ENCODE measurements at regions not wholly inside any gene's neighbourhood (a gene's known extent, or its start where the extent isn't known, plus 50 kb on each side); places are given as distances from the start of the nearest gene placed in this dataset.

DNA sequence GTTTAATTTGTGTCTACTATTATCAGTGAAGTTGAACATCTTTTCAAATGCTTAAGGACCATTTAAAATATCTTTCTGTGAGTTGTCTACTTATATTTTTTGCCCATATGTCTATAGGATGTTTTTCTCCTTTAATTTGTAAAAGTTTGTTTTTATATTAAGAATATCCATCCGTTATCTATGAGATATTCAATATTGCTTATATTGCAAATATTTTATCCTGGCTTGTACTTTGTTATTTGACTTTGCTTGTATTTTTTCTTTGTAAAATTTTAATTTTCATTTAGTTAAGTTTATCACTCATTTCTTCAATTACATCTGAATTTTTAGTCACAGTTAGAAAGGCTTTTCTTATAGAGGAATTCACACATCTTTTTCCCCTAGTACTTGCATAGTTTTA, 117.0 kb upstream of the MLIP start:
- no peaks in the 10 kb centered on the region for H3K9me3 ChIP-seq (ENCODE audit: insufficient read depth, low read length, severe bottlenecking)
- H3K27me3 ChIP-seq (ENCODE audit: insufficient read depth, low read length, poor library complexity) = peaks cover 10% of the 10 kb centered on the region
- H3K27ac ChIP-seq (ENCODE audit: low read length) = no peak overlapping the region
- no peaks in the 10 kb centered on the region for H3K36me3 ChIP-seq (ENCODE audit: insufficient read depth, low read length)
- no peaks in the 10 kb centered on the region for H3K4me1 ChIP-seq (ENCODE audit: insufficient read depth, low read length)
- DNase-seq (no peak), ATAC-seq (ENCODE audit: insufficient read depth, low read depth) (no peak)
- no peak overlapping the region for H3K4me3 ChIP-seq (ENCODE audit: low read depth in 1 of 2, low read length in 2 of 2)
- H3K4me2 ChIP-seq (ENCODE audit: insufficient read depth, low read length) = no peak overlapping the region
- no peak overlapping the region for H3K9ac ChIP-seq (ENCODE audit: low read depth, low read length)
- H2AFZ ChIP-seq (ENCODE audit: low read depth, low read length) = no peak overlapping the region
- no peaks in the 10 kb centered on the region for H3K79me2 ChIP-seq (ENCODE audit: insufficient read depth, low read length)
- TF ChIP-seq EZH2 (IDR thresholded peaks at IDR 0.05; ENCODE audit: borderline replicate concordance, low read depth, low read length, severe bottlenecking) = no peak
- TF ChIP-seq, protein P1, sequence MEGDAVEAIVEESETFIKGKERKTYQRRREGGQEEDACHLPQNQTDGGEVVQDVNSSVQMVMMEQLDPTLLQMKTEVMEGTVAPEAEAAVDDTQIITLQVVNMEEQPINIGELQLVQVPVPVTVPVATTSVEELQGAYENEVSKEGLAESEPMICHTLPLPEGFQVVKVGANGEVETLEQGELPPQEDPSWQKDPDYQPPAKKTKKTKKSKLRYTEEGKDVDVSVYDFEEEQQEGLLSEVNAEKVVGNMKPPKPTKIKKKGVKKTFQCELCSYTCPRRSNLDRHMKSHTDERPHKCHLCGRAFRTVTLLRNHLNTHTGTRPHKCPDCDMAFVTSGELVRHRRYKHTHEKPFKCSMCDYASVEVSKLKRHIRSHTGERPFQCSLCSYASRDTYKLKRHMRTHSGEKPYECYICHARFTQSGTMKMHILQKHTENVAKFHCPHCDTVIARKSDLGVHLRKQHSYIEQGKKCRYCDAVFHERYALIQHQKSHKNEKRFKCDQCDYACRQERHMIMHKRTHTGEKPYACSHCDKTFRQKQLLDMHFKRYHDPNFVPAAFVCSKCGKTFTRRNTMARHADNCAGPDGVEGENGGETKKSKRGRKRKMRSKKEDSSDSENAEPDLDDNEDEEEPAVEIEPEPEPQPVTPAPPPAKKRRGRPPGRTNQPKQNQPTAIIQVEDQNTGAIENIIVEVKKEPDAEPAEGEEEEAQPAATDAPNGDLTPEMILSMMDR (IDR thresholded peaks at IDR 0.05; ENCODE audit: borderline replicate concordance, extremely low read depth, low read length, poor library complexity, severe bottlenecking) = no peak
- no peaks in the 10 kb centered on the region for H4K20me1 ChIP-seq (ENCODE audit: insufficient read depth, low read length)

DNA sequence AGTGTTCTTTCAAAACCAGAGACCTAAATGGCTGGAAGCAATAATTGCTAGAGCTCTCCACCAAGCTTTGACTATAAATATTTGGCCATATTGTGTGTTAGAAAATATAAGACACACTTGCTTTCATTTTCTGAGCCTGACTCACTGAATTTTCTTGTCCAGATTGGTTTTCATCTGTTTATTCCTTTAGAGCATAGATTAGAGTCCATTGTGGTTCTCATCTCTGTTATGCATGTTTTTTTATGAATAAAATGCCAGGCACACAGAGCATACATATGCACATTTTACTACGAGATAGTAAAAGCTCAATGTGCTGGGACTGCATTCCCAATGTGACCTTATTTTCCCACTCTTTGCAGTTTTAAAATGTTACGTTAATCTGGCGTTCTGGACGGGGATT, 115.3 kb upstream of the MLIP start:
- Histone ChIP-seq H3K79me2 (ENCODE audit: insufficient read depth, low read length) (no peaks in the 10 kb centered on the region), H3K36me3 (ENCODE audit: insufficient read depth, low read length) (no peaks in the 10 kb centered on the region), H3K9me3 (ENCODE audit: insufficient read depth, low read length, severe bottlenecking) (no peaks in the 10 kb centered on the region), H4K20me1 (ENCODE audit: insufficient read depth, low read length) (no peaks in the 10 kb centered on the region), H2AFZ (ENCODE audit: low read depth, low read length) (no peak overlapping the region), H3K9ac (ENCODE audit: low read depth, low read length) (no peak overlapping the region), H3K4me3 (ENCODE audit: low read depth in 1 of 2, low read length in 2 of 2) (no peak overlapping the region), H3K27me3 (ENCODE audit: insufficient read depth, low read length, poor library complexity) (peaks cover 7% of the 10 kb centered on the region), H3K4me1 (ENCODE audit: insufficient read depth, low read length) (no peaks in the 10 kb centered on the region), H3K27ac (ENCODE audit: low read length) (no peak overlapping the region), H3K4me2 (ENCODE audit: insufficient read depth, low read length) (no peak overlapping the region)
- TF ChIP-seq EZH2 (IDR thresholded peaks at IDR 0.05; ENCODE audit: borderline replicate concordance, low read depth, low read length, severe bottlenecking) = no peak
- TF ChIP-seq, protein P1 (IDR thresholded peaks at IDR 0.05; ENCODE audit: borderline replicate concordance, extremely low read depth, low read length, poor library complexity, severe bottlenecking) = no peak
- ATAC-seq (ENCODE audit: insufficient read depth, low read depth) (no peak), DNase-seq (no peak)

DNA sequence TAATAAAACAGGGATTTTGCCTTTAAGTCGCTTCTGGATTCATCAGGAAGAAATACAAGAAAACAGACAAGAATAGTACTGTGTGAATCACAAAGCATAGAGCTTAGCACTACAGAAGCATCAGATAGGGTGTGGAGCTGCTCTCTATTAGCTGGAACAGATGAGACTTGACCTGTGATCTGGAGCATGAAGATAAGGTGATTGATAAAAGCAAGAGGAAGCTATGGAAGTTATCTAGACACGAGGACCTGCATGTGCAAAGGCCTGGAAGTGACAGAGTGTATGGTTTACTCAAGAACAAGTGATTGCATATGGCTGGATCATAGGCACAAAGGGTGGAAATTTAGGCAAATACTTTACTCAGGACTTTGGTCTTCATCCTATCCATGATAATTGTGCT, 112.9 kb upstream of the MLIP start:
- Histone ChIP-seq H3K4me3 (ENCODE audit: low read depth in 1 of 2, low read length in 2 of 2) (no peak overlapping the region), H3K27me3 (ENCODE audit: insufficient read depth, low read length, poor library complexity) (peaks cover 7% of the 10 kb centered on the region), H3K27ac (ENCODE audit: low read length) (no peak overlapping the region), H3K4me2 (ENCODE audit: insufficient read depth, low read length) (0 out of 2 replicates have a peak overlapping the region, but pooled peaks have one; percentile 0), H3K36me3 (ENCODE audit: insufficient read depth, low read length) (no peaks in the 10 kb centered on the region), H3K79me2 (ENCODE audit: insufficient read depth, low read length) (no peaks in the 10 kb centered on the region), H3K9ac (ENCODE audit: low read depth, low read length) (no peak overlapping the region), H3K4me1 (ENCODE audit: insufficient read depth, low read length) (no peaks in the 10 kb centered on the region), H3K9me3 (ENCODE audit: insufficient read depth, low read length, severe bottlenecking) (no peaks in the 10 kb centered on the region), H4K20me1 (ENCODE audit: insufficient read depth, low read length) (no peaks in the 10 kb centered on the region), H2AFZ (ENCODE audit: low read depth, low read length) (no peak overlapping the region)
- no peak for TF ChIP-seq EZH2 (IDR thresholded peaks at IDR 0.05; ENCODE audit: borderline replicate concordance, low read depth, low read length, severe bottlenecking)
- TF ChIP-seq, protein P1 (IDR thresholded peaks at IDR 0.05; ENCODE audit: borderline replicate concordance, extremely low read depth, low read length, poor library complexity, severe bottlenecking) = no peak
- DNase-seq (no peak), ATAC-seq (ENCODE audit: insufficient read depth, low read depth) (no peak)

Data from DND-41 (cell line).